SK-N-SH (cell line): ENCODE measurements at regions not wholly inside any gene's neighbourhood (a gene's known extent, or its start where the extent isn't known, plus 50 kb on each side); places are given as distances from the start of the nearest gene placed in this dataset.

Source experiments
- EP300 ChIP-seq, 2 experiments: IDR thresholded peaks; 2 replicates each; pipeline versions ENCODE4 v1.4.0 to v1.6.1; 2012; ENCODE audit warnings: borderline replicate concordance in 1 of 2, low read depth in 1 of 2, low read length in 1 of 2
- EZH2phosphoT487 ChIP-seq: fragments of 200-600 bp; sonication (generic); IDR thresholded peaks from 2 replicates; pipeline ENCODE4 v1.6.1; 2017; ENCODE audit warnings: low read depth, mixed run types, mild to moderate bottlenecking, antibody characterized with exemption, moderate library complexity, borderline replicate concordance
- JUND ChIP-seq: IDR thresholded peaks from 2 replicates; pipeline ENCODE4 v1.4.0; 2012
- MXI1 ChIP-seq: IDR thresholded peaks from 2 replicates; pipeline ENCODE4 v1.6.1; 2012; ENCODE audit warnings: mild to moderate bottlenecking, low read depth, low read length, improper control_type of control experiment
- NRF1 ChIP-seq: IDR thresholded peaks from 2 replicates; pipeline ENCODE4 v1.6.1; 2012; ENCODE audit warnings: low read depth, mild to moderate bottlenecking, low read length
- POLR2AphosphoS5 ChIP-seq: IDR thresholded peaks from 2 replicates; pipeline ENCODE4 v1.6.1; 2012; ENCODE audit warnings: low read depth, low read length
- RCOR1 ChIP-seq: fragments of 150-350 bp; IDR thresholded peaks from 2 replicates; pipeline ENCODE4 v1.6.1; 2017; ENCODE audit warnings: antibody characterized with exemption, low read length
- REST ChIP-seq: IDR thresholded peaks from 2 replicates; pipeline ENCODE4 v1.6.1; 2012; ENCODE audit warnings: mild to moderate bottlenecking, low read depth, low read length, moderate library complexity
- RXRA ChIP-seq: IDR thresholded peaks from 2 replicates; pipeline ENCODE4 v1.4.0; 2012; ENCODE audit warnings: low read depth, mild to moderate bottlenecking, borderline replicate concordance
- SMC3 ChIP-seq: IDR thresholded peaks from 2 replicates; pipeline ENCODE4 v1.6.1; 2012; ENCODE audit warnings: low read depth, low read length, improper control_type of control experiment
- TAF1 ChIP-seq: IDR thresholded peaks from 2 replicates; pipeline ENCODE4 v1.6.1; 2012; ENCODE audit warnings: low read depth, mild to moderate bottlenecking, low read length, moderate library complexity, borderline replicate concordance
- YY1 ChIP-seq: IDR thresholded peaks from 2 replicates; pipeline ENCODE4 v1.4.0; 2012; ENCODE audit warnings: low read depth, mild to moderate bottlenecking
- TF ChIP-seq, protein P1 (sequence below): fragments of 200-600 bp; sonication (generic); IDR thresholded peaks from 2 replicates; pipeline ENCODE4 v1.6.1; 2017; ENCODE audit warnings: antibody characterized with exemption, mild to moderate bottlenecking, moderate library complexity
- TF ChIP-seq, protein P2 (sequence below): IDR thresholded peaks from 2 replicates; pipeline ENCODE4 v1.4.0; 2012; ENCODE audit warnings: low read depth

GRCh38 chr9:107886826-107887225 is 397.3 kb upstream of the KLF4 start:
- TF ChIP-seq, protein P1, sequence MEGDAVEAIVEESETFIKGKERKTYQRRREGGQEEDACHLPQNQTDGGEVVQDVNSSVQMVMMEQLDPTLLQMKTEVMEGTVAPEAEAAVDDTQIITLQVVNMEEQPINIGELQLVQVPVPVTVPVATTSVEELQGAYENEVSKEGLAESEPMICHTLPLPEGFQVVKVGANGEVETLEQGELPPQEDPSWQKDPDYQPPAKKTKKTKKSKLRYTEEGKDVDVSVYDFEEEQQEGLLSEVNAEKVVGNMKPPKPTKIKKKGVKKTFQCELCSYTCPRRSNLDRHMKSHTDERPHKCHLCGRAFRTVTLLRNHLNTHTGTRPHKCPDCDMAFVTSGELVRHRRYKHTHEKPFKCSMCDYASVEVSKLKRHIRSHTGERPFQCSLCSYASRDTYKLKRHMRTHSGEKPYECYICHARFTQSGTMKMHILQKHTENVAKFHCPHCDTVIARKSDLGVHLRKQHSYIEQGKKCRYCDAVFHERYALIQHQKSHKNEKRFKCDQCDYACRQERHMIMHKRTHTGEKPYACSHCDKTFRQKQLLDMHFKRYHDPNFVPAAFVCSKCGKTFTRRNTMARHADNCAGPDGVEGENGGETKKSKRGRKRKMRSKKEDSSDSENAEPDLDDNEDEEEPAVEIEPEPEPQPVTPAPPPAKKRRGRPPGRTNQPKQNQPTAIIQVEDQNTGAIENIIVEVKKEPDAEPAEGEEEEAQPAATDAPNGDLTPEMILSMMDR: no peak
- TF ChIP-seq REST (no peak), POLR2AphosphoS5 (no peak), MXI1 (no peak), EP300 (IDR thresholded peaks at IDR 0.05; ENCODE audit: borderline replicate concordance in 1 of 2, low read depth in 1 of 2, low read length in 1 of 2) (no peak), NRF1 (no peak), TAF1 (no peak), SMC3 (no peak), YY1 (no peak), RCOR1 (no peak), JUND (no peak), EZH2phosphoT487 (no peak), RXRA (no peak)
- TF ChIP-seq, protein P2, sequence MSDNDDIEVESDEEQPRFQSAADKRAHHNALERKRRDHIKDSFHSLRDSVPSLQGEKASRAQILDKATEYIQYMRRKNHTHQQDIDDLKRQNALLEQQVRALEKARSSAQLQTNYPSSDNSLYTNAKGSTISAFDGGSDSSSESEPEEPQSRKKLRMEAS: no peak
